GM12872 (cell line): ENCODE measurements at regions not wholly inside any gene's neighbourhood (a gene's known extent, or its start where the extent isn't known, plus 50 kb on each side); places are given as distances from the start of the nearest gene placed in this dataset.

ENCODE experiments used
- TF ChIP-seq, protein P1 (sequence below): IDR thresholded peaks from 3 replicates; pipeline ENCODE4 v1.5.1; 2011; ENCODE audit warnings: low read depth, mild to moderate bottlenecking, low read length, moderate library complexity; ENCODE audit not compliant: insufficient read depth

DNA sequence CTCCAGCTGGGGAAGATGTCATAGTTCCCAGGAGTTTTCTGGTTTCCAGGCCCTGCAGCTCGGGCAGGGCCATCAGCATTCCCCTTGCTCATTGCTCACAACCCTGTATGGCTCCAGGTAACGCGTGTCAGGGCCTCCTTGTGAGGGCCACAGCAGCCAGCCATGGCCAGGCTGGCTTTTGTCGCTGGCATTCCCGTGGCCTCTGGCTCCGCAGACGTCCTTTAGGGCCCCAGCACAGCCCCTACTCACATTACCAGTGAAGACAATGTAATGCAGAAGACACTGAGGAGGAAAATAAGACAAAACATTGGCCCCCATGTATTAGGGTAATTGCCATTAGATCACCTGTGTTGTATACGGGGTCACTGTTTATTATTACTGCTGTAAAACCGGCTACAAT is 1799.0 kb downstream of the TP53TG3F start:
- TF ChIP-seq, protein P1, sequence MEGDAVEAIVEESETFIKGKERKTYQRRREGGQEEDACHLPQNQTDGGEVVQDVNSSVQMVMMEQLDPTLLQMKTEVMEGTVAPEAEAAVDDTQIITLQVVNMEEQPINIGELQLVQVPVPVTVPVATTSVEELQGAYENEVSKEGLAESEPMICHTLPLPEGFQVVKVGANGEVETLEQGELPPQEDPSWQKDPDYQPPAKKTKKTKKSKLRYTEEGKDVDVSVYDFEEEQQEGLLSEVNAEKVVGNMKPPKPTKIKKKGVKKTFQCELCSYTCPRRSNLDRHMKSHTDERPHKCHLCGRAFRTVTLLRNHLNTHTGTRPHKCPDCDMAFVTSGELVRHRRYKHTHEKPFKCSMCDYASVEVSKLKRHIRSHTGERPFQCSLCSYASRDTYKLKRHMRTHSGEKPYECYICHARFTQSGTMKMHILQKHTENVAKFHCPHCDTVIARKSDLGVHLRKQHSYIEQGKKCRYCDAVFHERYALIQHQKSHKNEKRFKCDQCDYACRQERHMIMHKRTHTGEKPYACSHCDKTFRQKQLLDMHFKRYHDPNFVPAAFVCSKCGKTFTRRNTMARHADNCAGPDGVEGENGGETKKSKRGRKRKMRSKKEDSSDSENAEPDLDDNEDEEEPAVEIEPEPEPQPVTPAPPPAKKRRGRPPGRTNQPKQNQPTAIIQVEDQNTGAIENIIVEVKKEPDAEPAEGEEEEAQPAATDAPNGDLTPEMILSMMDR, result no peak

GRCh38 chr16:35295856-35296255 is 1836.4 kb downstream of the TP53TG3F start:
- TF ChIP-seq, protein P1, result no peak

GRCh38 chr16:35296962-35297653 is 1837.7 kb downstream of the TP53TG3F start:
- TF ChIP-seq, protein P1, result no peak

DNA sequence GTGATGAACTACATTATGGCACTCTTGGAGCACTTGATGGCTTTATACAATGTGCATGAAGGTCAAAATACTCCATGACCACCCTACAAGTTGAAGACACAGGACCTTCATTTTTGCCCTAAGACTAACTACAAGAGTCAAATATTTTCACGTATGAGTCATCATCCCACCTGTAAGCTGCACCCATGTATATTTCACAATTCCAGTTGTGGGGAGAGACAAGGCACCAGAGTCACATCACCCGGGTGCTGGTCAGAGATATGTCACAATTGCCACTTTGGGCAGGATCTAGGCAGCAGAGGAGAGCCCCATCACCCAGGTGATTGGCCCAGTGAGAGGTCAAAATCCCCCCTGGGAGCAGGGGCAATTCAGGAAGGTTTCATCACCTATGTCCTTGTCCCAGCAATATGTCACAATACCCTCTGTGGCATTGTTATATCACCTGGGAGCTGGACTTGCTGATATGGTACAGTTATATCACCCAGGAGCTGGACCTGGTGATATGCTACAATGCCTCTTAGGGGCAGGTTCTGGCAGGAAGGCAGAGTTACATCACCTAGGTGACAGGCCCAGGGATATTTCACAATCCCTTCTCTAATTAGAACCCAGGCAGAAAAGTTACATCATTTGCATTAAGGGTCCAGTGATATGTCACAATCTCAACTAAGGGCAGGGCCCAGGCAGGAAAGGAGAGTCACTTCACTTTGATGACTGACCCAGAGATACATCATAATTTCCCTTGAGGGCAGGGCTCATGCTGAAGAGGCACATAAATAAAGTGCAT is 1839.2 kb downstream of the TP53TG3F start:
- TF ChIP-seq, protein P1, result no peak

- TF ChIP-seq, protein P1, result no peak
Observed at GRCh38 chr16:35302859-35303258, 1843.4 kb downstream of the TP53TG3F start.

GRCh38 chr16:35305476-35305875 is 1846.1 kb downstream of the TP53TG3F start:
- TF ChIP-seq, protein P1, result no peak

- TF ChIP-seq, protein P1, result no peak
Observed at GRCh38 chr16:35306915-35307314, 1847.5 kb downstream of the TP53TG3F start.
